AG09309 (cell line): ENCODE measurements at regions not wholly inside any gene's neighbourhood (a gene's known extent, or its start where the extent isn't known, plus 50 kb on each side); places are given as distances from the start of the nearest gene placed in this dataset.

ENCODE experiments used
- DNase-seq: peaks from one replicate; pipeline ENCODE4 v3.0.0-alpha.2; 2010; ENCODE audit warnings: low read depth
- H3K4me3 ChIP-seq: 2 replicates; pipeline ENCODE4 v1.5.1; 2011; ENCODE audit warnings: mild to moderate bottlenecking, low read depth, low read length, moderate library complexity; ENCODE audit not compliant: control insufficient read depth
- TF ChIP-seq, protein P1 (sequence below): IDR thresholded peaks from 2 replicates; pipeline ENCODE4 v1.5.1; 2011; ENCODE audit warnings: mild to moderate bottlenecking, low read depth, low read length, inconsistent platforms; ENCODE audit not compliant: insufficient read depth, control insufficient read depth; ENCODE audit errors: missing control alignments

DNA sequence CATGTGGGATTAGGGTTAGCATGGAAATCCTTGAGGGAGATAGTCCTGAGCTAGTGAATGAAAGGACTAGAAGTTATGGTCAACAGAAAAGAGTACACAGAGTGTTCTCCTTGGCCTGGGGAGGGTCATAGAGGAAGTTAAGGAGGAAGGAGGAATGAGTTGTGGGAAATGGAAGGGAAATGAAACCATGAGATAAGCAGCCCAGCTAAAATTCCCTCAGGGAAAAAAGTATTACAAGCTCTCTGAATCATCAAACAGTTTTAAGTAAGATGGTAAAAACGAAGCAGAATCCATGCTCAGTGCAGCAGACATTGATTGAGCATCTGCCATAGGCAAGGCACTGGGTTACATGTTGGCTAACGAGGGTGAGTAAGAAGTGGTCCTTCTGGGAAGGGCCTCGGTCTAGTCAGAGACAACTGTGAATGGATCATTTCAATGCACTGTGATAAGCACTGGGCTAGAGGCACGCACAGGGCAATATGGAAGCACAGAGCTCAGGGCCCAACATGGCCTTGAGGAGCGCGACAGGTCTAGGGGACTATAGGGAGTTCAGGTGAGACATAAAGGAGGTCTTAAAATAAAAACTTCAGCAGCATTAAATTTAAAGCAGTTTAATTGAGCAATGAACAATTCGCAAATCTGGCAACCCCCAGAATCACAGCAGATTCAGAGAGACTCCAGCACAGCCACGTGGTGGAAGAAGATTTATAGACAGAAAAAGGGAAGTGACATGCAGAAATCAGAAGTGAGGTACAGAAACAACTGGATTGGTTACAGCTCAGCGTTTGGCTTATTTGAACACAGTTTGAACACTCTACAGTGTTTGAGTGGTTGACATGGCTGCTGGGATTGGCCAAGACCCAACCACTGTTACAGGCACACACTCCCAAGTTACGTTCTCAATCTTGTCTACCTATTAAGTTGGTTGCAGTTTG lies 219.5 kb downstream of the HLX start:
- DNase-seq: no peak
- no peak overlapping the region for H3K4me3 ChIP-seq
- TF ChIP-seq, protein P1, sequence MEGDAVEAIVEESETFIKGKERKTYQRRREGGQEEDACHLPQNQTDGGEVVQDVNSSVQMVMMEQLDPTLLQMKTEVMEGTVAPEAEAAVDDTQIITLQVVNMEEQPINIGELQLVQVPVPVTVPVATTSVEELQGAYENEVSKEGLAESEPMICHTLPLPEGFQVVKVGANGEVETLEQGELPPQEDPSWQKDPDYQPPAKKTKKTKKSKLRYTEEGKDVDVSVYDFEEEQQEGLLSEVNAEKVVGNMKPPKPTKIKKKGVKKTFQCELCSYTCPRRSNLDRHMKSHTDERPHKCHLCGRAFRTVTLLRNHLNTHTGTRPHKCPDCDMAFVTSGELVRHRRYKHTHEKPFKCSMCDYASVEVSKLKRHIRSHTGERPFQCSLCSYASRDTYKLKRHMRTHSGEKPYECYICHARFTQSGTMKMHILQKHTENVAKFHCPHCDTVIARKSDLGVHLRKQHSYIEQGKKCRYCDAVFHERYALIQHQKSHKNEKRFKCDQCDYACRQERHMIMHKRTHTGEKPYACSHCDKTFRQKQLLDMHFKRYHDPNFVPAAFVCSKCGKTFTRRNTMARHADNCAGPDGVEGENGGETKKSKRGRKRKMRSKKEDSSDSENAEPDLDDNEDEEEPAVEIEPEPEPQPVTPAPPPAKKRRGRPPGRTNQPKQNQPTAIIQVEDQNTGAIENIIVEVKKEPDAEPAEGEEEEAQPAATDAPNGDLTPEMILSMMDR: no peak

DNA sequence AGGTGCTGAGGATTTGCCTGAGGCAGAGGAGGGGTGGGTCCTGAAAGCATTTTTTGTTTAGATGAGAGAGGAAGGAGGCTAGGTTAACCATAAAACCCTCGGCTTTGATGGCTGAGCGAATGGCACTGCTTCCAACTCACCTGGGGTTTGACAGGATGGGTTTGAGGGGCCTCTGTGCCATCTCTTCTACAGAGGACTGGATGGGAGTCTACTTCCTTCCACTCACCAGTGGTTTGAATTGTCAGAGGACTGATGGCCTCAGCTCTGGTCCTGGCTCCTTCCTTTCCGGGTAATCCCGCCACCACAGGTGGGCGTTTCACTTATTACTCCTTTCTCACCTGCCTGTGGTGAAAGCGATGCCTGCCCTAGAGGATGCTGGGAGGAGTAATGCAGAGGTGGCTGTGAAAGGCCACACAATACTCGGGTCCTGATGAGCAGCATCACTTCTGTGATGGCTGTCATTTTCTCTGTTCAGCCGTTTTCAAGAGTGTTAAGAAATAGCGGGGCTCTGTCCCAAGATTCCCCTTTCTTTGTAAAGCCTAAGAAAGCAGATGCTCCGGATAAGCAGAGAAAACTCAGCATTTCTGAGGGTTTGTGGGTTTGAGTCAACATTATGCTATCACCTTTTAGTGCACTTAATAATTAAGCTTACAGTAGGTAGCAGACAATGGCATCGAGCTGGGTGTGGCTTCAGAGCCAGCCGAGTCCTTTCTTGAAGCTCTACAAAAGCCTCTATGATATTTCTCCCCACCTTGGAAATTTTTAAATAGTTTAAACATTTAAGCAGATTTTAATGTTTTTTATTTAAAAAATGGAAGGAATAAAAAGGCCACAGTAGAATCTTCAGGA lies 220.7 kb downstream of the HLX start:
- TF ChIP-seq, protein P1: no peak

DNA sequence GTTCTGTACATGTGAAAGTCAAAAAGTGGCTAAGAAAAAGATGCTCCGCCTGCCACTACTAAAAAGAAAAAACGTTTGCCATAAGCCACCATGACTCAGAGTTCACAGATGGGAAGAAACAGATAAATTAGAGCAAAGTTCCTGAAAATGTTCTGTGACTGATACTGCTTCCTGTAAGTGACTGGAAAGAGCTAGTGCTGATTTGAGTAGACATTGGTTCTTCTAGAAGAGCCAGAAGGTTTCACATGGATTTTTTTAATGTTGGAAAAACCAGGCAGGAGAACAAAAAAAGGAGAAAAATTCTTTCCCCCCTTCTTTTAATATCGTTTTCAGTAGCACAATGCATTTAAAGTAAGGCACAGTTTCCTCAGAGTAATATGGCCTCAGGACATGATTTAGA lies 221.4 kb downstream of the HLX start:
- DNase-seq: peak; percentile 76

More for the DNA sequence above, 220.7 kb downstream of the HLX start:
- H3K4me3 ChIP-seq: no peak overlapping the region
- no peak for DNase-seq

DNA sequence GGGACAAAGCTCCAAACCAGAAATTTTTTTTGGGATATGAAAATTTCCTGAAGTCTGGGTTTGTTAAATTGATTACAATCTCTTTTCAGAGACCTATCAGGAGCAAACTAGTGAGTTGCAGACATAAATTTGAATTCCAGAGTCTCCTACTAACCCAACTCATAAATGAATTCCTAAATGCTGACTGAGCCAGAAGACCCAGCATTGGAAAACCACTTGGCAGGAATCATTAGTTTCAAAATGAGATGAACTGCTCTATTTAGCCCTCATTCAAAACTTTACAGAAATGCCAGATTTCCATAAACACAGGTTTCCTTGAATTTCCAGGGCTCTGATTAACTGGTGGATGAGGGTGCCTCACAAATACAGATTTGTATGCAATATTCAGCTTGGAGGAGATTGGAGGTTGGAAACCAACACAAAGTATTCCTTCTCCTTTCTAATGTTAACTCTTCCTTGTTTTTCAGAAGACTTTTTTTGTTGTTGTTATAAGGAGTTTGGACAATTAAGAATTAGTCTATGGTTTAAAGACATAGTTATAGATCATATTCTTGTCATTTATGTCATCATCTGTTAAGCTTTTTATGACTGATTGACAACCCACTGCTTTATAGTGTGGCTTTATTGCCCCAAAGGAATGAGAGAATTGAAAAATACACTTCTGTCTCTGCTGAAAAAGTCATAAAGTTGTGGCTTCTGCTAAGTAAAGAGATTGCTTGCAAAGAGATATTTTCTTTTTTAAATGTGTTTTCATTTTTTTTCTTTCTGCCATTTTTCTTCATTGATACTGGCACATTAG lies 222.8 kb downstream of the HLX start:
- DNase-seq: peak; percentile 80
- H3K4me3 ChIP-seq: no peak overlapping the region
- TF ChIP-seq, protein P1: no peak

More for the DNA sequence above, 221.4 kb downstream of the HLX start:
- TF ChIP-seq, protein P1: no peak
- no peak overlapping the region for H3K4me3 ChIP-seq

DNA sequence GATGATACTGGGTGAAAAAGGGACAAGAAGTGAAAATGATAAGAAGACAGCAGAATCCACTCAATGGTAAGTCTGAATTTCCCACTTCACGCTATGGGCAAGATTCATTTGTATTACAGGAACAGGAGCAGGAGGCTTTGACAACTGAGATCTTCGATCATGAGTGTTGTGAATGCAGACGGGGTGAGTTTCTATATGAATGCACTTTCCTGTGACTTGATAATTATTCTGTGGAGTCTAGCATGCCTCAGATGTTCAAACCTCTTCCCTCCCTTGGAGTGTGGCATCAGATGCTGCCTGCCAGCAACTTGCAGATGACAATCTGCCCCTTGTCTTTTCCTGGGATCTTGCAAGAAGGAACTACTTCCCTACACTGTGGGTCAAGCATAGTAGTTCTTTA lies 225.4 kb downstream of the HLX start:
- TF ChIP-seq, protein P1: no peak
- no peak for DNase-seq
- no peak overlapping the region for H3K4me3 ChIP-seq

DNA sequence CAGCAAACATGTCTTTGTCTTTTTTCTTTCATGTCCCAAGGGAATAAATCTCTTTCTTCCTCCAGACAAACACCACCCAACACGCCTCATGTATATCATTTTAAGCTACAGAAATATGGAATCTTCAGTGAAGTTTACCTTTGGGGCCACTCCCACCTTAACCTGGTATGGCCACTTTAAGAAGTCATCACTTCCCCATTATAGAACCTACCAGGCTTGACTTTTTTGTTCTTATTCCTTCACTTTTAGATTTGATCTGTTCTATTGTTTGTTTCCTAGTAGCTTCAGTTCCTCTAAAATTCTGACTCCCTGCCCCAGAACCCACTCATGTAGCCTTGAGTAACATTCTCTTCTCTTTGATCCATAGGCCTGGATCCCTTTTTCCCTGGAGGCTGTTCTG lies 226.3 kb downstream of the HLX start:
- TF ChIP-seq, protein P1: no peak
- H3K4me3 ChIP-seq: no peak overlapping the region
- DNase-seq: no peak
